Stimulated activated naive B cell treated with anti-CD40 and anti-IgM and Interleukin-4, amounts not matched to agents 10 μg/mL and 1 μg/mL and 100 μg/mL, for 72 hours (primary cell): ENCODE measurements at regions not wholly inside any gene's neighbourhood (a gene's known extent, or its start where the extent isn't known, plus 50 kb on each side); places are given as distances from the start of the nearest gene placed in this dataset.

Experiments
- ATAC-seq, 2 donors: fragments of 150-1000 bp; cut with Tn5 transposase; replicated peaks; 2 replicates each; pipeline ENCODE4 v1.10.0; 2021; ENCODE audit warnings: moderate library complexity in 1 of 2
- DNase-seq: peaks from one replicate; pipeline ENCODE4 v3.0.0; 2021
- H3K27ac Mint-ChIP-seq: one replicate; pipeline ENCODE4 v1.8.0; 2022; ENCODE audit warnings: mild to moderate bottlenecking, mixed read lengths
- H3K27me3 Mint-ChIP-seq, 2 donors: one replicate each; pipeline ENCODE4 v1.8.0; 2022; ENCODE audit warnings: mixed read lengths in 2 of 2
- H3K36me3 Mint-ChIP-seq, 2 donors: one replicate each; pipeline ENCODE4 v1.8.0; 2022; ENCODE audit warnings: mixed read lengths in 2 of 2, mild to moderate bottlenecking in 1 of 2
- H3K4me1 Mint-ChIP-seq, 2 donors: one replicate each; pipeline ENCODE4 v1.8.0; 2022; ENCODE audit warnings: mixed read lengths in 2 of 2, mild to moderate bottlenecking in 1 of 2
- H3K4me3 Mint-ChIP-seq, 2 donors: one replicate each; pipeline ENCODE4 v1.8.0; 2022; ENCODE audit warnings: mild to moderate bottlenecking in 2 of 2, mixed read lengths in 2 of 2, moderate library complexity in 1 of 2
- H3K9me3 Mint-ChIP-seq, 2 donors: one replicate each; pipeline ENCODE4 v1.8.0; 2022; ENCODE audit warnings: mixed read lengths in 2 of 2, mild to moderate bottlenecking in 1 of 2

- ATAC-seq: no peak
- Mint-ChIP-seq H3K4me1 (no peaks in the 10 kb centered on the region), H3K9me3 (peaks cover 5 to 7% of the 10 kb centered on the region in 2 donors), H3K27me3 (no peaks in the 10 kb centered on the region), H3K27ac (no peak overlapping the region), H3K36me3 (no peaks in the 10 kb centered on the region), H3K4me3 (no peak overlapping the region)
- no peak for DNase-seq
Observed at GRCh38 chr10:107340326-107340725, 175.8 kb upstream of the SORCS1 start.

- Mint-ChIP-seq H3K4me3 (no peak overlapping the region), H3K9me3 (peaks cover 0 to 3% of the 10 kb centered on the region in 2 donors), H3K27me3 (no peaks in the 10 kb centered on the region), H3K27ac (no peak overlapping the region), H3K4me1 (no peaks in the 10 kb centered on the region), H3K36me3 (no peaks in the 10 kb centered on the region)
- DNase-seq (no peak), ATAC-seq (no peak)
Observed at GRCh38 chr10:107336061-107336460, 171.6 kb upstream of the SORCS1 start.

- H3K27me3 Mint-ChIP-seq: no peaks in the 10 kb centered on the region
- no peak overlapping the region for H3K4me3 Mint-ChIP-seq
- H3K27ac Mint-ChIP-seq: no peak overlapping the region
- no peaks in the 10 kb centered on the region for H3K36me3 Mint-ChIP-seq
- no peaks in the 10 kb centered on the region for H3K4me1 Mint-ChIP-seq
- ATAC-seq (no peak), DNase-seq (no peak)
- H3K9me3 Mint-ChIP-seq: no peaks in the 10 kb centered on the region
Observed at GRCh38 chr10:107317592-107317991, 153.1 kb upstream of the SORCS1 start.

GRCh38 chr10:107303203-107303602 lies 138.7 kb upstream of the SORCS1 start:
- Mint-ChIP-seq H3K4me1 (no peaks in the 10 kb centered on the region), H3K9me3 (peaks cover 0 to 3% of the 10 kb centered on the region in 2 donors), H3K27ac (no peak overlapping the region), H3K36me3 (no peaks in the 10 kb centered on the region), H3K4me3 (no peak overlapping the region), H3K27me3 (no peaks in the 10 kb centered on the region)
- ATAC-seq: no peak
- no peak for DNase-seq

- Mint-ChIP-seq H3K4me3 (no peak overlapping the region), H3K27ac (no peak overlapping the region), H3K4me1 (no peaks in the 10 kb centered on the region), H3K27me3 (no peaks in the 10 kb centered on the region), H3K36me3 (no peaks in the 10 kb centered on the region), H3K9me3 (peaks cover 0 to 3% of the 10 kb centered on the region in 2 donors)
- ATAC-seq (no peak), DNase-seq (no peak)
Observed at GRCh38 chr10:107299606-107300005, 135.1 kb upstream of the SORCS1 start.

- DNase-seq (no peak), ATAC-seq (no peak)
- Mint-ChIP-seq H3K27me3 (no peaks in the 10 kb centered on the region), H3K4me1 (no peaks in the 10 kb centered on the region), H3K36me3 (no peaks in the 10 kb centered on the region), H3K4me3 (no peak overlapping the region), H3K27ac (no peak overlapping the region), H3K9me3 (peaks cover 7 to 23% of the 10 kb centered on the region in 2 donors)
Observed at GRCh38 chr10:107284187-107284586, 119.7 kb upstream of the SORCS1 start.

GRCh38 chr10:107280293-107280692 lies 115.8 kb upstream of the SORCS1 start:
- ATAC-seq (no peak), DNase-seq (no peak)
- H3K9me3 Mint-ChIP-seq: peaks cover 3 to 23% of the 10 kb centered on the region in 2 donors
- H3K4me1 Mint-ChIP-seq: no peaks in the 10 kb centered on the region
- no peaks in the 10 kb centered on the region for H3K36me3 Mint-ChIP-seq
- no peak overlapping the region for H3K4me3 Mint-ChIP-seq
- H3K27ac Mint-ChIP-seq: no peak overlapping the region
- no peaks in the 10 kb centered on the region for H3K27me3 Mint-ChIP-seq

- DNase-seq: no peak
- H3K4me3 Mint-ChIP-seq: no peak overlapping the region
- ATAC-seq: no peak
Observed at GRCh38 chr10:107277591-107277990, 113.1 kb upstream of the SORCS1 start.

GRCh38 chr10:107275806-107276205 lies 111.3 kb upstream of the SORCS1 start:
- no peaks in the 10 kb centered on the region for H3K4me1 Mint-ChIP-seq
- no peak overlapping the region for H3K27ac Mint-ChIP-seq
- ATAC-seq: no peak
- no peak for DNase-seq
- H3K27me3 Mint-ChIP-seq: no peaks in the 10 kb centered on the region
- peaks cover 0 to 3% of the 10 kb centered on the region in 2 donors for H3K9me3 Mint-ChIP-seq
- no peaks in the 10 kb centered on the region for H3K36me3 Mint-ChIP-seq
- H3K4me3 Mint-ChIP-seq: no peak overlapping the region

More at GRCh38 chr10:107277591-107277990, 113.1 kb upstream of the SORCS1 start:
- H3K4me1 Mint-ChIP-seq: no peaks in the 10 kb centered on the region
- H3K27ac Mint-ChIP-seq: no peak overlapping the region
- H3K27me3 Mint-ChIP-seq: no peaks in the 10 kb centered on the region
- H3K36me3 Mint-ChIP-seq: no peaks in the 10 kb centered on the region
- H3K9me3 Mint-ChIP-seq: peaks cover 3 to 12% of the 10 kb centered on the region in 2 donors

- H3K4me3 Mint-ChIP-seq: no peak overlapping the region
- H3K27ac Mint-ChIP-seq: no peak overlapping the region
- no peak for ATAC-seq
- DNase-seq: no peak
- H3K27me3 Mint-ChIP-seq: no peaks in the 10 kb centered on the region
- H3K36me3 Mint-ChIP-seq: no peaks in the 10 kb centered on the region
- peaks cover 5 to 8% of the 10 kb centered on the region in 2 donors for H3K9me3 Mint-ChIP-seq
- no peaks in the 10 kb centered on the region for H3K4me1 Mint-ChIP-seq
Observed at GRCh38 chr10:107269626-107270025, 105.1 kb upstream of the SORCS1 start.

GRCh38 chr10:107264742-107265141 lies 100.2 kb upstream of the SORCS1 start:
- Mint-ChIP-seq H3K27ac (no peak overlapping the region), H3K36me3 (no peaks in the 10 kb centered on the region), H3K4me3 (no peak overlapping the region), H3K27me3 (no peaks in the 10 kb centered on the region), H3K9me3 (peaks cover 3 to 12% of the 10 kb centered on the region in 2 donors), H3K4me1 (no peaks in the 10 kb centered on the region)
- DNase-seq (no peak), ATAC-seq (no peak)

GRCh38 chr10:107244122-107244521 lies 79.6 kb upstream of the SORCS1 start:
- ATAC-seq: no peak
- Mint-ChIP-seq H3K9me3 (peaks cover 0 to 1% of the 10 kb centered on the region in 2 donors), H3K27me3 (no peaks in the 10 kb centered on the region), H3K4me1 (no peaks in the 10 kb centered on the region), H3K27ac (no peak overlapping the region), H3K36me3 (no peaks in the 10 kb centered on the region), H3K4me3 (no peak overlapping the region)
- DNase-seq: no peak

- ATAC-seq (no peak), DNase-seq (no peak)
- Mint-ChIP-seq H3K36me3 (no peaks in the 10 kb centered on the region), H3K4me1 (no peaks in the 10 kb centered on the region), H3K27ac (no peak overlapping the region), H3K27me3 (no peaks in the 10 kb centered on the region), H3K9me3 (peaks cover 4% of the 10 kb centered on the region in 2 donors), H3K4me3 (no peak overlapping the region)
Observed at GRCh38 chr10:107238275-107238674, 73.8 kb upstream of the SORCS1 start.

GRCh38 chr10:107232013-107232412 lies 67.5 kb upstream of the SORCS1 start:
- DNase-seq: no peak
- Mint-ChIP-seq H3K27me3 (no peaks in the 10 kb centered on the region), H3K4me3 (no peak overlapping the region), H3K4me1 (no peaks in the 10 kb centered on the region), H3K9me3 (peaks cover 4 to 10% of the 10 kb centered on the region in 2 donors), H3K36me3 (no peaks in the 10 kb centered on the region), H3K27ac (no peak overlapping the region)
- ATAC-seq: no peak

GRCh38 chr10:107230887-107231286 lies 66.4 kb upstream of the SORCS1 start:
- ATAC-seq (no peak), DNase-seq (no peak)
- Mint-ChIP-seq H3K27ac (no peak overlapping the region), H3K4me3 (no peak overlapping the region), H3K4me1 (no peaks in the 10 kb centered on the region), H3K9me3 (peaks cover 4 to 10% of the 10 kb centered on the region in 2 donors), H3K27me3 (no peaks in the 10 kb centered on the region), H3K36me3 (no peaks in the 10 kb centered on the region)

GRCh38 chr10:107215681-107216080 lies 51.2 kb upstream of the SORCS1 start:
- Mint-ChIP-seq H3K4me3 (no peak overlapping the region), H3K27me3 (no peaks in the 10 kb centered on the region), H3K36me3 (no peaks in the 10 kb centered on the region), H3K27ac (no peak overlapping the region), H3K9me3 (peaks cover 3 to 5% of the 10 kb centered on the region in 2 donors), H3K4me1 (no peaks in the 10 kb centered on the region)
- DNase-seq (no peak), ATAC-seq (no peak)
